ENCODE measurements at regions not wholly inside any gene's neighbourhood (a gene's known extent, or its start where the extent isn't known, plus 50 kb on each side); places are given as distances from the start of the nearest gene placed in this dataset.
"Not testable (repeated sequence)": the region's sequence is repeated elsewhere in the genome, so short reads cannot be mapped to it uniquely, and the experiment has no call there.

DNA sequence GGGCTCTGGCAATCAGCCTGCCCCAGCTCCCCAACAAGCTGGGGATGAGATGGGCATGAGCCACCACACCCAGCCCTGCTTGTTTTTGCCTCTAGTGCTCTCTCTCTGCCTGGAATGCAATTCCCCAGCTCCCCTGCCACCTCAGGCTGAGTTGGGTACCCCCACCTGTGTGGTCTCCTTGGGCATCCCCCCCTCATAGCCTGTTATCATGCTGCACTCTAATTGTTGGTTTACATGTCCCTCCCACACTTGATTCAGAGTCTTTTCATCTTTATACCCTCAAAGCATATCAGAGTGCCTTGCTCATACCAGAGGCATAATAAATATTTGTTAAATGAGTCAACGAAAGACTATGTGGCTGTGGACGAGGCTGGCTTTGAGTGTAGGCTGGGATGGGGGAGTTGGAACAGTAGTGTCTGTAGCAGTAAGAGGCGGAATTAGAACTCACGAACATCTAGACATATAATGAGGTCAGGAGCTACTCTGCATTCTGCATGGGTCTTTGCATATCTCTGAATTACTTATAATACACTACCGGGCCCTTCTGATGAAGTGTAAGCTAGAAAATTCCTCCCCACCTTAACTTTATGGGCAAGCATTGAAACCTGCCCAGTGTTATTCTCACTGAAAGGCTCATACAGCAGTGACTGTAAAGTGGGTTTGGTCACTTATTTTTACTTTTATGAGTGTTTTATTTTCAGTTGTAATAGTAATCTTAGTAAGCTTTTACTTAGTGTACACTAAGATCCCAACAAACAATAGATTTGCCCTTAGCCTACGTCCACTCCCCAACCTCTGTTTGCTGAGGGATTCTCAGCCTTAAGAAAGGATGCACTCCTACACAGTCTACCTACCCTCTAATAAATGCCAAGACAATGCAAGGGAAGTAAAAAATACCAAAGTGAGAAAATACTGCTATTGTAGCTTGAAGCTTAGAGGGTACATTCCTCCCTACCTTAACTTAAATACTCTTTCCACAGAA, 58.7 kb downstream of the EDN1 start:
- H3K27ac Mint-ChIP-seq = no peak overlapping the region
- H3K4me3 Mint-ChIP-seq = no peak overlapping the region
- peaks cover 18% of the 10 kb centered on the region for H3K27me3 Mint-ChIP-seq
- DNase-seq (no peak), ATAC-seq (no peak)
- peaks cover 12 to 30% of the 10 kb centered on the region in 2 donors for H3K9me3 Mint-ChIP-seq
- no peaks in the 10 kb centered on the region for H3K4me1 Mint-ChIP-seq

GRCh38 chr6:12350644-12351170, 60.5 kb downstream of the EDN1 start:
- ATAC-seq = no peak
- Mint-ChIP-seq H3K4me3 (no peak overlapping the region), H3K4me1 (no peaks in the 10 kb centered on the region), H3K27me3 (peaks cover 16% of the 10 kb centered on the region), H3K9me3 (peaks cover 13 to 30% of the 10 kb centered on the region in 2 donors), H3K27ac (no peak overlapping the region)
- DNase-seq = no peak

DNA sequence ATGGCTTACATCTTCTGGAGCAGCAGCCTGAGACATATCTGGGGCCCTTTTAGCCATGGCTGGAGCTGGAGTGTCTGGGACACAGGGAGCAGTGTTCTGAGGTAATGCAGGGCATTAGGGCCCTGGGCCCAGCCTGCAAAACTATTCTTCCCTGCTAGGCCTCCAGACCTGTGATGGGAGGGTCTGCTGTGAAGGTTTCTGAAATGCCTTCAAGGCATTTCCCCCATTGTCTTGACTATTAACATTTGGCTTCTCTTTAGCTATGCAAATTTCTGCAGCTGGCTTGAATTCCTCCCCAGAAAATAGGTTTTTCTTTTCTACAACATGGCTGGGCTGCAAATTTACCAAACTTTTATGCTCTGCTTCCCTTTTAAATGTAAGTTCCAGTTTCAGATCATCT, 61.5 kb downstream of the EDN1 start:
- peaks cover 16 to 30% of the 10 kb centered on the region in 2 donors for H3K9me3 Mint-ChIP-seq
- no peak overlapping the region for H3K27ac Mint-ChIP-seq
- ATAC-seq = no peak
- no peaks in the 10 kb centered on the region for H3K4me1 Mint-ChIP-seq
- DNase-seq = no peak
- no peak overlapping the region for H3K4me3 Mint-ChIP-seq
- peaks cover 16% of the 10 kb centered on the region for H3K27me3 Mint-ChIP-seq

DNA sequence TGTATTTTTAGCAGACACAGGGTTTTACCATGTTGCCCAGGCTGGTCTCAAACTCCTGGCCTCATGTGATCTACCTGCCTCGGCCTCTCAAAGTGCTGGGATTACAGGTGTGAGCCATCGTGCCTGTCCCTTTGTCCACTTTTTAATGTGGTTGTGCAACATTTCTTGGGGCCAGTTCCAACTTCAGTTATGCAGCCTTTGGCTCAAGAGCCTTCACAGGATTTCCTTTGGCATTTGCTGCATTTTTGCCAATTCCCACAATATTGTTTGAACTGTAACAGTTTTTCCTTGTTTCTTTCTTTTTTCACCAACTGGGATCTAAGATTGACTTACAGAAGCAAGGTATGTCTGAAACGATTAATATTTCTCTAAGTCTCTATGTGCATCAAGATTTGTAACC, 63.6 kb downstream of the EDN1 start:
- Mint-ChIP-seq H3K4me1 (no peaks in the 10 kb centered on the region), H3K4me3 (no peak overlapping the region), H3K27me3 (peaks cover 10% of the 10 kb centered on the region), H3K9me3 (peaks cover 16 to 30% of the 10 kb centered on the region in 2 donors), H3K27ac (no peak overlapping the region)
- ATAC-seq (no peak), DNase-seq (no peak)

DNA sequence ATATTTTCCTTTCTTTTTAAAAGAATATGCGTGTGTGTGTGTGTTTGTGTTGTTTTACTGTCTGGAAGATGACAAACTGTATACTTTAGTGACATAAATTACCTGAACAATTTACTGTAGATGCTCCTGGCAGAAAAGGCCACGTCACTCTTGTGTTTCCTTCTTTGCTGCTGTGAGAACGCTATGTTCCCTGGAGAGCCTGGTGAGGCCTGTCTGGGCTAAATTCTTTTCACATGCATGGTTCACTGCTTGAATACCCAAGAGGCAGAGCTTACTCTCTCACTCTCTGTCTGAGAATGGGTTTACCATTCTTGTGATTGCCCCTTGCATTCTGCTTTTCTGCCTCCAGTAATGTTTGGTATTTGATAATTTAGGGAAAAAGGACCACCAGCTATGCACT, 64.3 kb downstream of the EDN1 start:
- H3K27ac Mint-ChIP-seq = no peak overlapping the region
- H3K4me3 Mint-ChIP-seq = no peak overlapping the region
- peaks cover 7% of the 10 kb centered on the region for H3K27me3 Mint-ChIP-seq
- no peaks in the 10 kb centered on the region for H3K4me1 Mint-ChIP-seq
- ATAC-seq = no peak
- DNase-seq = no peak
- H3K9me3 Mint-ChIP-seq = peaks cover 16 to 30% of the 10 kb centered on the region in 2 donors

GRCh38 chr6:12355354-12355753, 65.2 kb downstream of the EDN1 start:
- H3K9me3 Mint-ChIP-seq = peaks cover 16 to 28% of the 10 kb centered on the region in 2 donors
- peaks cover 5% of the 10 kb centered on the region for H3K27me3 Mint-ChIP-seq
- no peak overlapping the region for H3K27ac Mint-ChIP-seq
- DNase-seq = no peak
- no peak overlapping the region for H3K4me3 Mint-ChIP-seq
- H3K4me1 Mint-ChIP-seq = no peaks in the 10 kb centered on the region
- no peak for ATAC-seq

DNA sequence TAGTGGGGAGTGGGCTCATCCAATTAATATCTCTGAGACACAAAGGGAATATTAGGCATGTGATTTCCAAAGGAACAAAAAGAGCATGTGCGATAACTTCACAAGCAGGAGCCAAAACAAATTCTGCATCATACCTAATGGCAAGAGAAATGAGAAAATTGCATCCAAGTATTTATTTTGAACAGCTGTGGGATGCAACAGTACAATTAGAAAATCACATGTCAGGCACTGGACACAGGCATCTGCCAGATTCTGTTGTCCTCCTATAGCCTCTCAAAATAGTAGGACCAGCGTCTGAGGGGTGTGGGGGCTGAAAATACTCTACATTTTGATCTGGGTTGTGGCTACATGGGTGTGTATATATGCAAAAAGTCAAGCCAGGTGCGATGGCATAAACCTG, 66.3 kb downstream of the EDN1 start:
- Mint-ChIP-seq H3K4me1 (no peaks in the 10 kb centered on the region), H3K27me3 (no peaks in the 10 kb centered on the region), H3K9me3 (peaks cover 16 to 17% of the 10 kb centered on the region in 2 donors), H3K4me3 (no peak overlapping the region), H3K27ac (no peak overlapping the region)
- no peak for ATAC-seq
- no peak for DNase-seq

DNA sequence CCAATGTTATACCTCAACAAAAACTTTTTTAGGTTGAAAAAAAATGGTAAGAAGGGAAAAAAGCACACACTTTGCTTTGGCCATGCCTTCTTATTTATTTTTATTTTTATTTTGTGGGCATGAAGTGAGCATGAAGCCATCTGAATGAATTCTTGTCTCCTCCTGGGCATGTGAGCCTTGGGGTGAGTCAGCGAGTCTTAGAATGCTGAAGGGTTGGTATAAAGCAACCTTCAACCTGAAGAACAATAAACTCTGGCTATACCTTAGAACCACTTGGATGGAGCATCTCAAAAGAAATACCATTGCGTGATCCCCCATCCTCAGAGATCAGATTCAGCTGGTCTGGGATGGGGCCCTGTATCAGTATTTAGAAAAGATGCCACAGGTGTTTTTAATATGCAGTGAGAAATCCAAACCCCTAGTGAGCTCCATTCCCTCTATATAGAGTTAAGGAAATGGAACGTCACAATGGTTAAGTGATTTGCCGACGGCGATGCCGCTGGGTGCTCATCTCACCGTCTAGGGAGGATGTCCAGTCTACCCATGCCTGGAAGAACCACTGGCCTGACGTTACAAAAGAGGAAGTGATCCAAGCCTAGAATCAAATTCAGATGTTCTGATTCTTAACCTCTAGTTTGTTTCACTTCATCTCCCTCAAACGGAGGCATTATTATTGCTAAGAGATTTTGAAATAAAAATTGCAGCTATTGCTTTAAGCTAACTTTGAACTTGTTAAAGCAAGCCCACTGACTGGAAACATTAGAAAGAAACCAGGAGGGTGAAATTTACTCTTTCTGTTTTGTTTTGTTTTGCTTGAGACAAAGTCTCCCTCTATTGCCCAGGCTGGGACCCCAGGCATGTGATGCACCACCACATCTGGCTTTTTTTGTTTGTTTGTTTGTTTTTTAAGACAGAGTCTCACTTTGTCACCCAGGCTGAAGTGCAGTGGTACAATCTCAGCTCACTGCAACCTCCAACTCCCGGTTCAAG, 67.1 kb downstream of the EDN1 start:
- no peaks in the 10 kb centered on the region for H3K27me3 Mint-ChIP-seq

DNA sequence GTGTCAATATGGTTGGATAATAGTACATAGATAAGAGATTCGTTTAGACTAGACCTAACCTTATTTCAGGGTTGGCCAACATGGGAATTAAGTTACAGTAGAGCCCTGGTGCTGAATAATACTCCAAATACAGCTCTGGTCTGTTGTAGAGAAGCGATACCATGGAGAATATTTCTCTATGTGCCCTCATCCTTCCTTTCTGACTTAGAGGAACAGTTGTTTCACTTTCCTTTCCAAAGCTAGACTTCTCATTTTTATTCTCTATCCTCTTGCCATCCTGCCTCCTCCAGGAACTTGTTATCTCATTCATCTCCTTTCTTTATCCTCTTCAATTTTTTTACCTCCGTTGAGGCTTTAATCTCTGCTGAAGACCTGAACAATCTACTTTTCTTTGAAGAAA, 68.9 kb downstream of the EDN1 start:
- ATAC-seq (no peak), DNase-seq (no peak)
- Mint-ChIP-seq H3K27me3 (no peaks in the 10 kb centered on the region), H3K9me3 (peaks cover 0 to 4% of the 10 kb centered on the region in 2 donors), H3K27ac (no peak overlapping the region), H3K4me3 (no peak overlapping the region), H3K4me1 (no peaks in the 10 kb centered on the region)

More for the DNA sequence above, 67.1 kb downstream of the EDN1 start:
- Mint-ChIP-seq H3K9me3 (peaks cover 9 to 11% of the 10 kb centered on the region in 2 donors), H3K4me3 (no peak overlapping the region), H3K4me1 (no peaks in the 10 kb centered on the region), H3K27ac (no peak overlapping the region)
- no peak for DNase-seq
- ATAC-seq = no peak

DNA sequence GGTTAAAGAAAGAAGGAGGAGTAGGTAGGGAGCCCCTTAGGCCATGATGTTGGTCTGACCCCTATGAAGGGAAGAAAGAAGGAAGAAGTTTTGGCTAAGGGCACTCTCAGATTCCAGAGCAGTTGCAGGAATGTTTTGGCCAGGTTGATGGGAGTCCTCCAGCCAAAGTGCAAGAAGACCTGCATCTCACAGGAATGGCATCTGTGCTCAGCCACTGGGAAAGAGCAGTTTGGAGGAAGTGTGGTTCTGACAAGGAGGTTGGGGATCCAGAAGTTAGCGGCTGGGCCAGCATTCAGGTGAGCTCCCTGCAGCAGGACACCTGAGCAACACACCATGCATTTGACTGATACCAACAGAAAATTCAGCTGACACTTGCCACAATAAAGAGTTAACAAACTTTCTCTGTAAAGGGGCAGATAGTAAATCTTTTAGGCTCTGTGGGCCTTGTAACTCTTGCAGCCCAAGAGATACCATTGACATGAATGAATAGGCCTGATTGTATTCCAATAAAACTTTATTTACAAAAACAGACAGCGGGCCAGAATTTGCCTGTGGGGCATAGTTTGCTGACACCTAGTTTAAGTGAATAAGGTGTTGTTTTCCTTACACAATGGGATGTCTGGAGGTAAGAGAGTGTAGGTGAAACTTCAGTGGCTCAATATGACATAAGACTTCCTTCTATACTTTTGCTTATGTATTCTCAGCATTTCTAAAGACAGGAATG, 71.0 kb downstream of the EDN1 start:
- Mint-ChIP-seq H3K9me3 (no peaks in the 10 kb centered on the region), H3K27ac (no peak overlapping the region), H3K4me1 (no peaks in the 10 kb centered on the region)

GRCh38 chr6:12363277-12363650, 73.1 kb downstream of the EDN1 start:
- not testable (repeated sequence) for ATAC-seq, DNase-seq, H3K27ac Mint-ChIP-seq, H3K4me3 Mint-ChIP-seq, H3K4me1 Mint-ChIP-seq, H3K9me3 Mint-ChIP-seq
- peaks cover 10% of the 10 kb centered on the region for H3K27me3 Mint-ChIP-seq

More for the DNA sequence above, 71.0 kb downstream of the EDN1 start:
- H3K27me3 Mint-ChIP-seq = no peaks in the 10 kb centered on the region
- H3K4me3 Mint-ChIP-seq = no peak overlapping the region
- ATAC-seq = no peak
- no peak for DNase-seq

DNA sequence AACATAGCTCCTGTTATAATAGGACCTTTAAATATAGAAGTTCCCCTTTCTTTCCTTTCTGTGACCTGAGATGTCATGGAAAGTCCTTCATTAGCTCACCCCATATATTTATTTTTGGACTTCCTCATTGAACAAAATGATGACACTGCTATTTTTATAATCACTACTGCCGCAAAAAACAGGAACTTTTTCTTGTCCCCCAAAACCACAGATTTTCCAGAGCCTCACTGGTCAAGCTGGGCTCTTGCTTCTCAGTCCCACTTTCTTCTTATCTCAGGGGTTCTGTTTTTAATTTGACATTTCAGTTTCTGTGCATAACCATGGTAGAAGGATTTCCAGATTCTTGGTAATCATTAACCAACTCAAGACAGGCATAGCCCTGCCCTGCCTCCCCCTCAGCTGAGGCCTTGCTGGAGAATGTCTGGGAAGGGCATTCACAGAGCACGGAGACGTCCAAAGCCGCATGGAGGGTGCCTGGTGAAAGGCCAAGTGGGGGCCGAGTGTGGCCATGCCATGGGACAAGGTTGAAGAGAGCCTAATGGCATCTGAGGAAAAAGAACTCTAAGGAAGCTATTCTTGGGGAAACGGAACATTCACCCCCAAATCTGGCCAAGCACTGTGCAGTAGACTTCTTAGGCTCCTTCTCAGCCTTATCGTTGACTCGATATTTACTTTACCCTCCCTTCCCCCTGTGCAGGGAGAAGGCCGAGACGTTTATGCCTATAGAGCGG, 73.7 kb downstream of the EDN1 start:
- Mint-ChIP-seq H3K27ac (no peak overlapping the region), H3K4me3 (no peak overlapping the region), H3K4me1 (no peaks in the 10 kb centered on the region), H3K9me3 (no peaks in the 10 kb centered on the region), H3K27me3 (peaks cover 16% of the 10 kb centered on the region)
- DNase-seq (no peak), ATAC-seq (no peak)

- DNase-seq = no peak
- Mint-ChIP-seq H3K9me3 (no peaks in the 10 kb centered on the region), H3K4me3 (no peak overlapping the region), H3K27ac (no peak overlapping the region), H3K4me1 (no peaks in the 10 kb centered on the region), H3K27me3 (peaks cover 18% of the 10 kb centered on the region)
- no peak for ATAC-seq
Observed at GRCh38 chr6:12364621-12365020, 74.5 kb downstream of the EDN1 start.

GRCh38 chr6:12366731-12367130, 76.6 kb downstream of the EDN1 start:
- ATAC-seq (no peak), DNase-seq (no peak)
- Mint-ChIP-seq H3K9me3 (no peaks in the 10 kb centered on the region), H3K4me3 (no peak overlapping the region), H3K27ac (no peak overlapping the region), H3K4me1 (no peaks in the 10 kb centered on the region), H3K27me3 (peaks cover 25% of the 10 kb centered on the region)

All from stimulated activated naive CD8-positive, alpha-beta T cell treated with anti-CD3 and anti-CD28 coated beads, Interleukin-15, amount 100 ng/mL, for 72 hours (primary cell).